Ishikawa (cell line): ENCODE measurements at regions not wholly inside any gene's neighbourhood (a gene's known extent, or its start where the extent isn't known, plus 50 kb on each side); places are given as distances from the start of the nearest gene placed in this dataset.

Experiments used
- CREB1 ChIP-seq: IDR thresholded peaks from 2 replicates; pipeline ENCODE4 v1.6.1; 2012; ENCODE audit warnings: low read depth
- EGR1 ChIP-seq: IDR thresholded peaks from 2 replicates; pipeline ENCODE4 v1.6.1; 2012
- EP300 ChIP-seq: IDR thresholded peaks from 2 replicates; pipeline ENCODE4 v1.6.1; 2012; ENCODE audit warnings: borderline replicate concordance
- FOXM1 ChIP-seq: IDR thresholded peaks from 2 replicates; pipeline ENCODE4 v1.6.1; 2012; ENCODE audit warnings: low read depth, borderline replicate concordance
- RAD21 ChIP-seq: IDR thresholded peaks from 2 replicates; pipeline ENCODE4 v1.6.1; 2012; ENCODE audit warnings: low read depth
- TAF1 ChIP-seq: IDR thresholded peaks from 2 replicates; pipeline ENCODE4 v1.6.1; 2012; ENCODE audit warnings: low read depth, mild to moderate bottlenecking
- TCF12 ChIP-seq: IDR thresholded peaks from 2 replicates; pipeline ENCODE4 v1.6.1; 2012; ENCODE audit warnings: low read depth
- TEAD4 ChIP-seq: IDR thresholded peaks from 2 replicates; pipeline ENCODE4 v1.6.1; 2012
- USF1 ChIP-seq: IDR thresholded peaks from 2 replicates; pipeline ENCODE4 v1.6.1; 2012
- YY1 ChIP-seq: IDR thresholded peaks from 2 replicates; pipeline ENCODE4 v1.6.1; 2012; ENCODE audit warnings: low read depth
- TF ChIP-seq, protein P1 (sequence below): IDR thresholded peaks from 2 replicates; pipeline ENCODE4 v1.6.1; 2012; ENCODE audit warnings: low read depth, mild to moderate bottlenecking
- TF ChIP-seq, protein P2 (sequence below): IDR thresholded peaks from 2 replicates; pipeline ENCODE4 v1.6.1; 2012

DNA sequence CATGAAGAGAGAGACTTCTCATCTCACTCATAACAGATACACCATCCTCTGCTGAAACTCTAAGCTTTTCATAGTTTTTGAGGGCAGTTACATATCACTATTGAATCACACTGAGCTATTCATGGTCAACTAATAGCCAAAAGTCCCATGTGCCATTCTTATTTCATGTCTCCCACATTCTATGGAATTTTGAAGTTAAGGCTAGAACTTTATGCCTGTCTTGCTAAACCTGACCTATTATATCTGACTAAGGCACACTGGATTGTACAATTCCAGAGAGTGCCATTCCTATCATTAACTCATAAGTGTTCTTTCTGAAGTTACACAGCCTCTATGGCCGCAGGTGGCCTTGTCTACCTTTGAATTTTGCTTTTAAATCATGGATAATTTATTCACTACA is 254.3 kb downstream of the PTPRC start:
- TF ChIP-seq TAF1 (no peak), FOXM1 (no peak), RAD21 (no peak), EP300 (no peak), TCF12 (no peak), USF1 (no peak), CREB1 (no peak), TEAD4 (no peak), YY1 (no peak), EGR1 (no peak)
- TF ChIP-seq, protein P1, sequence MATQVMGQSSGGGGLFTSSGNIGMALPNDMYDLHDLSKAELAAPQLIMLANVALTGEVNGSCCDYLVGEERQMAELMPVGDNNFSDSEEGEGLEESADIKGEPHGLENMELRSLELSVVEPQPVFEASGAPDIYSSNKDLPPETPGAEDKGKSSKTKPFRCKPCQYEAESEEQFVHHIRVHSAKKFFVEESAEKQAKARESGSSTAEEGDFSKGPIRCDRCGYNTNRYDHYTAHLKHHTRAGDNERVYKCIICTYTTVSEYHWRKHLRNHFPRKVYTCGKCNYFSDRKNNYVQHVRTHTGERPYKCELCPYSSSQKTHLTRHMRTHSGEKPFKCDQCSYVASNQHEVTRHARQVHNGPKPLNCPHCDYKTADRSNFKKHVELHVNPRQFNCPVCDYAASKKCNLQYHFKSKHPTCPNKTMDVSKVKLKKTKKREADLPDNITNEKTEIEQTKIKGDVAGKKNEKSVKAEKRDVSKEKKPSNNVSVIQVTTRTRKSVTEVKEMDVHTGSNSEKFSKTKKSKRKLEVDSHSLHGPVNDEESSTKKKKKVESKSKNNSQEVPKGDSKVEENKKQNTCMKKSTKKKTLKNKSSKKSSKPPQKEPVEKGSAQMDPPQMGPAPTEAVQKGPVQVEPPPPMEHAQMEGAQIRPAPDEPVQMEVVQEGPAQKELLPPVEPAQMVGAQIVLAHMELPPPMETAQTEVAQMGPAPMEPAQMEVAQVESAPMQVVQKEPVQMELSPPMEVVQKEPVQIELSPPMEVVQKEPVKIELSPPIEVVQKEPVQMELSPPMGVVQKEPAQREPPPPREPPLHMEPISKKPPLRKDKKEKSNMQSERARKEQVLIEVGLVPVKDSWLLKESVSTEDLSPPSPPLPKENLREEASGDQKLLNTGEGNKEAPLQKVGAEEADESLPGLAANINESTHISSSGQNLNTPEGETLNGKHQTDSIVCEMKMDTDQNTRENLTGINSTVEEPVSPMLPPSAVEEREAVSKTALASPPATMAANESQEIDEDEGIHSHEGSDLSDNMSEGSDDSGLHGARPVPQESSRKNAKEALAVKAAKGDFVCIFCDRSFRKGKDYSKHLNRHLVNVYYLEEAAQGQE: no peak
- TF ChIP-seq, protein P2, sequence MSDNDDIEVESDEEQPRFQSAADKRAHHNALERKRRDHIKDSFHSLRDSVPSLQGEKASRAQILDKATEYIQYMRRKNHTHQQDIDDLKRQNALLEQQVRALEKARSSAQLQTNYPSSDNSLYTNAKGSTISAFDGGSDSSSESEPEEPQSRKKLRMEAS: no peak
